ENCODE measurements at regions not wholly inside any gene's neighbourhood (a gene's known extent, or its start where the extent isn't known, plus 50 kb on each side); places are given as distances from the start of the nearest gene placed in this dataset.

DNA sequence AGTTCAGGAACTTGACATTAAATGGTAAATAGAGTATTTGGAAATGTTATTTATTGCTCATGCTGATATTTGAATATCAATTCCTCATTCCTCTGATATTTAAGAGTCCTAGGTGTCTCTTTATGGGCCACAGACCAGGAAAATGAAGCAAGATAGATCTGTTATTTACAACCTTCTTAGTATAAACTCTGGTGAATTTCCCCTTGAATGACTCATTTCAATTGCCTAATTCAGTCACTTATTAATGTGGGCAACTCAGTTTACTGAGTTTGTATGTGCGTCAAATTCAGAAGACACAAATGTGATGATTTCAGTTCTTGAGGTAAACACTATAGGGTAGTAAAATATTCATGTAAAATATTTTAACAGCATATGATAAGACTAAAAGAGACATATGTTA, 1404.4 kb upstream of the PRMT6 start:
- TF ChIP-seq, protein P1, sequence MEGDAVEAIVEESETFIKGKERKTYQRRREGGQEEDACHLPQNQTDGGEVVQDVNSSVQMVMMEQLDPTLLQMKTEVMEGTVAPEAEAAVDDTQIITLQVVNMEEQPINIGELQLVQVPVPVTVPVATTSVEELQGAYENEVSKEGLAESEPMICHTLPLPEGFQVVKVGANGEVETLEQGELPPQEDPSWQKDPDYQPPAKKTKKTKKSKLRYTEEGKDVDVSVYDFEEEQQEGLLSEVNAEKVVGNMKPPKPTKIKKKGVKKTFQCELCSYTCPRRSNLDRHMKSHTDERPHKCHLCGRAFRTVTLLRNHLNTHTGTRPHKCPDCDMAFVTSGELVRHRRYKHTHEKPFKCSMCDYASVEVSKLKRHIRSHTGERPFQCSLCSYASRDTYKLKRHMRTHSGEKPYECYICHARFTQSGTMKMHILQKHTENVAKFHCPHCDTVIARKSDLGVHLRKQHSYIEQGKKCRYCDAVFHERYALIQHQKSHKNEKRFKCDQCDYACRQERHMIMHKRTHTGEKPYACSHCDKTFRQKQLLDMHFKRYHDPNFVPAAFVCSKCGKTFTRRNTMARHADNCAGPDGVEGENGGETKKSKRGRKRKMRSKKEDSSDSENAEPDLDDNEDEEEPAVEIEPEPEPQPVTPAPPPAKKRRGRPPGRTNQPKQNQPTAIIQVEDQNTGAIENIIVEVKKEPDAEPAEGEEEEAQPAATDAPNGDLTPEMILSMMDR (conservative IDR thresholded peaks at IDR 0.05) = no peak
- H4K91ac ChIP-seq (ENCODE audit: insufficient read length, low read depth, low read length) = no peak overlapping the region
- no peak overlapping the region for H3K14ac ChIP-seq (ENCODE audit: insufficient read depth, low read length)
- H3T11ph ChIP-seq (ENCODE audit: low read length) = no peak overlapping the region
- H3K9ac ChIP-seq (ENCODE audit: extremely low read depth, insufficient read length, low read length) = no peak overlapping the region
- no peak overlapping the region for H3K4me2 ChIP-seq (ENCODE audit: insufficient read depth, insufficient read length, low read length)
- Mint-ChIP-seq H3K4me3 (no peak overlapping the region), H3K4me1 (no peaks in the 10 kb centered on the region), H3K9me3 (no peaks in the 10 kb centered on the region; a peak in 2 of 5 replicates), H3K27ac (no peak overlapping the region), H3K36me3 (ENCODE audit: insufficient read depth in 1 of 3, low read depth in 3 of 3) (no peaks in the 10 kb centered on the region), H3K27me3 (ENCODE audit: low read depth) (no peaks in the 10 kb centered on the region)
- no peak overlapping the region for H2BK20ac ChIP-seq (ENCODE audit: low read depth, low read length, poor library complexity, severe bottlenecking)
- H3K56ac ChIP-seq (ENCODE audit: insufficient read length, low read depth, low read length) = no peak overlapping the region
- H2BK15ac ChIP-seq (ENCODE audit: low read depth, low read length) = no peak overlapping the region
- no peak overlapping the region for H3K4ac ChIP-seq (ENCODE audit: low read depth, low read length)
- H3K4me1 ChIP-seq (ENCODE audit: insufficient read depth, low read length) = no peaks in the 10 kb centered on the region
- H2BK12ac ChIP-seq (ENCODE audit: insufficient read length, low read depth, low read length) = no peak overlapping the region
- no peak overlapping the region for H4K8ac ChIP-seq (replicated peaks; ENCODE audit: insufficient read length, low read depth, low read length)
- H3K79me2 ChIP-seq (ENCODE audit: insufficient read depth, low read length) = no peaks in the 10 kb centered on the region
- DNase-seq = no peak
- no peak overlapping the region for H2BK5ac ChIP-seq (ENCODE audit: insufficient read length, low read length)
- H3K27ac ChIP-seq (ENCODE audit: insufficient read length, low read depth, low read length) = no peak overlapping the region
- no peak overlapping the region for H2AK5ac ChIP-seq (ENCODE audit: insufficient read length, low read length)
- H3K9me3 ChIP-seq (ENCODE audit: control insufficient read depth, low read depth, low read length) = no peaks in the 10 kb centered on the region
- no peak overlapping the region for H2AFZ ChIP-seq (ENCODE audit: low read length)
- H3K23me2 ChIP-seq (ENCODE audit: insufficient read length, low read depth, low read length, poor library complexity, severe bottlenecking) = no peaks in the 10 kb centered on the region
- no peaks in the 10 kb centered on the region for H4K20me1 ChIP-seq (ENCODE audit: control insufficient read depth, insufficient read depth, insufficient read length)
- H3K27me3 ChIP-seq (ENCODE audit: insufficient read depth, low read length) = no peaks in the 10 kb centered on the region
- H3K79me1 ChIP-seq (ENCODE audit: insufficient read depth, low read depth, low read length, poor library complexity, severe bottlenecking) = no peaks in the 10 kb centered on the region
- H4K5ac ChIP-seq (ENCODE audit: insufficient read length, low read depth, low read length) = no peak overlapping the region
- no peak overlapping the region for H2BK120ac ChIP-seq (ENCODE audit: low read depth, low read length, poor library complexity, severe bottlenecking)
- H3K18ac ChIP-seq (ENCODE audit: insufficient read length, low read depth, low read length) = no peak overlapping the region
- no CpG with 5 or more reads among the region's 1 CpG for WGBS (ENCODE audit: extremely low coverage, insufficient read length, low lambda C conversion rate)
- H3K23ac ChIP-seq (ENCODE audit: insufficient read length, low read depth, low read length) = no peak overlapping the region

All from H9 (cell line).